GM19240 (cell line): ENCODE measurements at regions not wholly inside any gene's neighbourhood (a gene's known extent, or its start where the extent isn't known, plus 50 kb on each side); places are given as distances from the start of the nearest gene placed in this dataset.
"Not testable (repeated sequence)": the region's sequence is repeated elsewhere in the genome, so short reads cannot be mapped to it uniquely, and the experiment has no call there.

Experiments used
- DNase-seq: peaks from one replicate; pipeline ENCODE4 v3.0.0; 2011; ENCODE audit warnings: low spot score; ENCODE audit not compliant: insufficient read length

- not testable (repeated sequence) for DNase-seq
Observed at GRCh38 chr5:176140138-176140537, 98.1 kb upstream of the SIMC1 start.

DNA sequence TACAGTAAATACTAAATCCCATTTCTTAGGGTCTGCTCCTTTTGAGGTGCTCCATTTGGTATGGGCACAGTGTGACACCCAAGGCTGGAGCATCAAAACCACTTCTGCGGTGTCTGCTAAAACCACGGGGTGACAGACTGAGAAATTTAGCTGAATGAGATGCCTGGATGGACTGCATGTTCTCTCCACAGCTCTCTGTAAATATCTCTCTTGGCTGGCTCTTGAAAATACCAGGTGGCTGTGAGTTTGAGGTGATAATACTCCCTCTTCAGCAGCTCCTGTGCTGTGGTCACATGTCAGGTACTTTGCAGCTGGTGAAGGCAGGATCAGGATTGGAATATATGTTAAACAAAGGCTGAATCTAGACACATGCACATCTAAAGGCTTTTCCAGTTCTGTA, 93.7 kb upstream of the SIMC1 start:
- DNase-seq, result no peak

DNA sequence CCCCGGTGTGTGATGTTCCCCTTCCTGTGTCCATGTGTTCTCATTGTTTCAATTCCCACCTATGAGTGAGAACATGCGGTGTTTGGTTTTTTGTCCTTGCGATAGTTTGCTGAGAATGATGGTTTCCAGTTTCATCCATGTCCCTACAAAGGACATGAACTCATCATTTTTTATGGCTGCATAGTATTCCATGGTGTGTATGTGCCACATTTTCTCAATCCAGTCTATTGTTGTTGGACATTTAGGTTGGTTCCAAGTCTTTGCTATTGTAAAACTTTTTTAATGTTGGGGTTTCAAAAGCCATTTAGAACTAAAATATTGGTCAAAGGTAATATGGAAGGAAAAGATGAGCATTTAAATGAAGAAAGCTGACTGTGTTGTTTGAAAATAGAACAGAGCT, 88.3 kb upstream of the SIMC1 start:
- not testable (repeated sequence) for DNase-seq

GRCh38 chr5:176151281-176151680, 86.9 kb upstream of the SIMC1 start:
- no peak for DNase-seq

- no peak for DNase-seq
Observed at GRCh38 chr5:176152191-176152929, 85.9 kb upstream of the SIMC1 start.

DNA sequence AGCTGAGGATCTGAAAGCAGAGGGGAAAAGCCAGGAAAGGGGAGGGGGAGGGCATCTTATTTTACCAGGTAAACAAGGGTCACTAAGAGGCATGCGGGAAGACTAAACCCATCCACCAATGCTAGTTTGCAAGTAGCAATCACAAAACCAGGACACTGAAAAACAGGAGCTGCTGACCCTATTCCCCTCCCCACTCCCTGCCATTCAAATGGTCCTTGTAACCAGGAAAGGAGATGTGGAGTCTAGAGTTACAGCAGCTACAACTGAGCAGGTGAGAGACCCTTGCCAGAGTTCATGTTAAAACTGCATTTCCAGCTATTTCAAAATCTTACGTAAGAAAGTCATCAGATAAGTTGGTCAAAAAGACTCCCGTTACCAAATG, 85.3 kb upstream of the SIMC1 start:
- DNase-seq, result no peak

- DNase-seq, result no peak
Observed at GRCh38 chr5:176153741-176154140, 84.5 kb upstream of the SIMC1 start.

DNA sequence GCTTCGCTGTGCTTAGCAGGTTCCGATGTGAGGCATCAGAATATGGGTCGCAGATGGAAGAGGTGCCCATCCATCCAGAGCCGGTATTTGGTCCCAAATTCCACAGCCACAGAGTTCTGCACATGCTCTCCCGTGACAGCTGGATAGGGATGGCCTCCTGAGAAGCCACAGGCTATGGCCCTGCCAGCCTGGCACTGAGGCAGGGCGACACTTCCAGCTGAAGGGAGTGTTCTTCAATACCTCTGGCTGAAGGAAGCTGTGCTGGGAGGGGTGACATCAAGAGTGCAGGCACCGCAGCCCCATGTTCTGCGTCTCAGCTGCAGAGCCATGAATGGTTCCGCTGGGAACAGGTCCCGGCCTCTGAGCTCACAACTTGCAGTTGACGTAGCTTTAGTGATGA, 83.4 kb upstream of the SIMC1 start:
- DNase-seq, result no peak

- no peak for DNase-seq
Observed at GRCh38 chr5:176155922-176156359, 82.3 kb upstream of the SIMC1 start.

- no peak for DNase-seq
Observed at GRCh38 chr5:176157656-176158055, 80.6 kb upstream of the SIMC1 start.

GRCh38 chr5:176161431-176161830, 76.8 kb upstream of the SIMC1 start:
- no peak for DNase-seq

DNA sequence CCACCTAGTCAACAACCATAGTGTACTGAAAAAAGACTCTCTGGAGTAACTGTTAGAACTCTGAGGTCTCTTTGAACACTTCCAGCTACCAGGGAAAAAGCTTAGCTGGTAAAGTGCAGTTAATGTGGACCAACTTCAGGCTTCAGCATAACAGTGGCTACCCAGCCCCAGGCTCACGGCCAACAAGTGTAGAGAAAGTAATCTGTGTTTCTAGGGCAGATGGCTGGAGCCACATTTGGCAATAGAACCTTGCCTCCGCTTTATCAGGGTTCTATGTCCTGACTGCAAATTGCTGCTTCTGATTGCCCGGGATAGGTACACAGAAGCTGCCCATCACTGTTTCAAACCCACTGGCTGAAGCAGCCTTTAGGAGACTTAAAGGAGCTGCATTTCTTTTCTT, 76.0 kb upstream of the SIMC1 start:
- DNase-seq, result no peak

DNA sequence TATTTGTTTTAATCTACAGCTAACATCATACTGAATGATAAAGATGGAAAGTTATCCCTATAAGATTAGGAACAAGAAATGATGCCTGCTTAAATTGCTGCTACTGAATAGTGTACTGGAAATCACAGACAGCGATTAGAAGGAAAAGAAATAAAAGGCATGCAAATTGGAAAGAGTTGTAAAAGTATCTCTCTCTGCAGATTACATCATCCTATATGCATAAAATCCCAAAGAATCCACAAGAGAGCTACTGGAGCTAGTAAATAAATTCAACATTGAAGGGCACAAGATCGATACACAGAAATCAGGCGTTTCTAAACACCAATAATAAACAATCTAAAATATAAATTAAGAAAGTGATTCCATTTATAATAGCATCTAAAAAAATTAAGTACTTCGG, 75.3 kb upstream of the SIMC1 start:
- no peak for DNase-seq

DNA sequence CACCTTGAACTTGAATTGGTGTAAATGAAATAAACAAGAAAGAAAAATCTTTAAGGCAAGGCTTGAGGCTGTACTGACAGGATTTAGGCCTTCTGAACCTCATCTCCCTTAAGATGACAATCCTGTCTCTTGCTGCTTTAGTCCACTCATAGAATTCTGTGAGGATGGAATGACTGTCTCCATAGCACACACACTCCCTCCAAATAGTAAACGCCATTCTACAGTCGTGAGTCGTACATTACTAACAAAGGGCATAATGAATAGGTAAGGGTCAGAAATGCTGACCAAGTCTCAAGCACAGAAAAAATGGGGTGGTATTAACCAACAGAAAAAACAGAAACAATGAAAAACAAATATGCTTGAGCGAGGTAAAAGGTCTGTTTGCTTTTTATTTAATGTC, 71.8 kb upstream of the SIMC1 start:
- DNase-seq, result no peak

DNA sequence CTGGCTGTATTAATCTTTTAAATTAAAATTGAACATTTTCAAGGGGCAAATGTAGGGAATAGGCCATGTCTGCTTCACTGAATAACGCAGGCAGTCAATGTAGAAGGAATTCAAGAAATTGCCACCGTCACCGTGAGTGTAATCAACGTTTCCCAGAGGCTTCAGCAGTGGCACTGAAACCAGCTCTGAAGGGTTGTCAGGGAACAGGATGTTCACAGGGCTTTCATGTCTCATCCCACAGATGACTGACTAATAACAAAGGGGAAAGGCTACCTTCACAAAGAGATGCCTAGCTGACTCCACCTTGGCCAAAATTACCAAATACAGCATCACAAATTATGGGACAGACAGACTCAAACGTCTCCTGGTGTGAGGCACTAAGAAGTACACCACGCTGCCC, 70.4 kb upstream of the SIMC1 start:
- no peak for DNase-seq

- no peak for DNase-seq
Observed at GRCh38 chr5:176169393-176170063, 68.7 kb upstream of the SIMC1 start.

DNA sequence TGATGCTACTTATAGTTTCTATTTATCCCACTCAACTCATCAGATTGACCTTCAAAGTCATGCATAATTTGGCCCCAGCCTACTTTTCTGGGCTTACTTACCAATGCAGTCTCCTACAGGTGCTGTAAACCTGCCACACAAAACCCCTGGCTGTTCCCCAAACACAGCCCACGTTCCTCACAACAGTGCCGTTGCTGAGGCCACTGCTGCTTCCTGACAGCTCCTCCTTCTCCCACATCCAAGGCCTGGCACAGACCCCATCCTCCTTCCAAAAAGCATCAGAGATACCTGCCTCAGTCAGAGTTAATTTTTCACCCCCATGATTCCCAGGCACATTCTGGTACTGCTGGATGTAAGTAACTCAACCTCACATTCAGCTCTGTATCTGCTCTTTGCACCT, 68.1 kb upstream of the SIMC1 start:
- no peak for DNase-seq

DNA sequence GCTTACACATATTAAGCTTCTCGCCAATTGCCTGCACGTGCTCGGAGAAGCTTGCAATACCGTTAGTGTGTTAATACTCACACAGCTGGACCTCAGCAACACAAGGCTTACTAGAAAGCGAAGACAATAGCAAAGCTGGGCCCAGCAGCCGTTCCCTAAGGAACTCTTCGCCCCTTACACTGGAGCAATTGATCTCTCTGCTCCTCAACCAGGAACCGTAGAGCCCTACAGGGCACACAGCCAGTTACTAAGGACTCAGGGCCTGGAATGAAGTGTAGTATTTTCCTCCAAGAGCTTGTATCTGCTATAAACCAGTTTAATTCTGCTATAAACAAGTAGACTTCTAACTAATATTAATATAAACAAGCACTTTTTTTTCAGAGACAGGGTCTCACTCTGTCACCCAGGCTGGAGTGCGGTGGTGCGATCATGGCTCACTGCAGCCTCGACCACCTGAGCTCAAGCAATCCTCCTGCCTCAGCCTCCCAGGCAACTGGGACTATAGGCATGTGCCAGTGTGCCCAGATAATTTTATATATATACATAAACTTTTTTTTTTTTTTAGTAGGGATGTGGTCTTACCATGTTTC, 67.0 kb upstream of the SIMC1 start:
- DNase-seq, result no peak

- DNase-seq, result no peak
Observed at GRCh38 chr5:176172246-176172645, 66.0 kb upstream of the SIMC1 start.

DNA sequence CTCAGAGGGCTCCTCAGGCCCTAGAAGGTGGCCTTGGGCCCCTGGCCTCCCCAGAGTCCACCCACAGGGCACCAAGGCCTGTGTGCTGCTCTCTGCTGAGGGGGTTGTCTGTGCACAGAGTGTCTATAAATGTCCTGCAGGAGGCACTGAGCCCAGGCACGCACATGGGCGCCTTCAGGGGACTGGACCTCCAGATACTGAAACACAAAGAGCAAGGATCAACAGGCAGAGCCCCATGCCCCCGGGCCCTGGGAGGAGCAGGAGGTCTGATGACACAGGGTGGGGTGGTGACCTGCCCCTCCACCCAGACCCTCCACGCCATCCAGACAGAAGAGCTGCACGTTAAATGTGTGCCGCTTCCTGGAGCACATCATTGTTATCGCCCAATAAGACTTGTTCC, 64.6 kb upstream of the SIMC1 start:
- no peak for DNase-seq

DNA sequence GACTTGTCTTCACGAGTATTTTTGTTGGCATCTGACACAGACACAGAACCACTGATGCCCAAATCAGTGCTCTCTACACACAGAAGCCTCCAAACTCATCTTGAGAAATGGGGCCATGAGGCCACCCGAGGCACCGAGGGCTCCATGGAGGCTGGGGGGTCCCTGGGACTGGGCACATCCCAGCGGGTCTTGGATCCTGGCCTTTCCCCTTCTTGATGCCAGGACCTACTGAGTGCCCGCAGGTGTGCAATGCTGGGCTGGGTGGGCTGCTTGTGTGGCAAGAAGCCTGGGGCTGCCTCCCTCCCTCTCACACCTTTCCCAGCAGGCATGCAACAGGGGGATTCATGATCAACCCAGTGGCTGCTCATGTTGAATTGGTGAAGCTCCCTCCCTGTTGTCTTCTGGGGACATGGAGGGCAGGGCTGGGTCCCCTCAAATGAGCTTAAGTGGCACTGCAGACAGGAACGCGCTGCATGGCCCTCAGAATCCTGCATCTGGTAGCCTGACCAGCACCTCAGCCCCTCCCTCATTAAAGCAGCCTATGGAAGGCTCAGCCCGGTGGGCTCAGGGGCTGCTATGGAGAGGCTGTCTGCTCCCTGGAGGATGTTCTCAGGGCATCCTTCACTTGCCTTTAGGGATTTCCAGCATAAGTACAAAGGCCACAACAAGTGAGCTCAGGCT, 63.7 kb upstream of the SIMC1 start:
- DNase-seq, result no peak
